ENCODE measurements at regions not wholly inside any gene's neighbourhood (a gene's known extent, or its start where the extent isn't known, plus 50 kb on each side); places are given as distances from the start of the nearest gene placed in this dataset.

DNA sequence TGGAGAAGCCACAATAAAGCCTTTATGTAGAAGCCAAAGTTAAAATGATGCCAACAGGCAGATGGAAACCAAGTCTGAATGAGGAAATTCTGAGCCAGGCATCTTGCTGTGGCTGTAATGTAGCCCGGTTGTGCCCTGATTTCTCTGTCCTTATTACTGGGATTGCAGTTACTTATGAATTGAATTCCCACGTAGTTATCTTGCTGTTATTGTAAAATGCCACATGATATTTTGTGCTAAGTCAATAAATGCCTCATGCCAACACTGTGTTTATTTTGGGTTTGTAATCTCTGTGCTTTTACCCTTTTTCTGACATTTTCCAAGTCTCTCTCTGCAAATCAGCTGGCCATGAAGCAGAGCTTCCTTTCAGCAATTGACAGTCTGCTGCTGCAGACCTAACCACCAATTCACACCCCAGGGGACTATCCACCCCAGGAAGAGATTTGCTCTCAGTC is 486.1 kb upstream of the GOLIM4 start:
- TF ChIP-seq, protein P1, sequence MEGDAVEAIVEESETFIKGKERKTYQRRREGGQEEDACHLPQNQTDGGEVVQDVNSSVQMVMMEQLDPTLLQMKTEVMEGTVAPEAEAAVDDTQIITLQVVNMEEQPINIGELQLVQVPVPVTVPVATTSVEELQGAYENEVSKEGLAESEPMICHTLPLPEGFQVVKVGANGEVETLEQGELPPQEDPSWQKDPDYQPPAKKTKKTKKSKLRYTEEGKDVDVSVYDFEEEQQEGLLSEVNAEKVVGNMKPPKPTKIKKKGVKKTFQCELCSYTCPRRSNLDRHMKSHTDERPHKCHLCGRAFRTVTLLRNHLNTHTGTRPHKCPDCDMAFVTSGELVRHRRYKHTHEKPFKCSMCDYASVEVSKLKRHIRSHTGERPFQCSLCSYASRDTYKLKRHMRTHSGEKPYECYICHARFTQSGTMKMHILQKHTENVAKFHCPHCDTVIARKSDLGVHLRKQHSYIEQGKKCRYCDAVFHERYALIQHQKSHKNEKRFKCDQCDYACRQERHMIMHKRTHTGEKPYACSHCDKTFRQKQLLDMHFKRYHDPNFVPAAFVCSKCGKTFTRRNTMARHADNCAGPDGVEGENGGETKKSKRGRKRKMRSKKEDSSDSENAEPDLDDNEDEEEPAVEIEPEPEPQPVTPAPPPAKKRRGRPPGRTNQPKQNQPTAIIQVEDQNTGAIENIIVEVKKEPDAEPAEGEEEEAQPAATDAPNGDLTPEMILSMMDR (IDR thresholded peaks at IDR 0.05; ENCODE audit: poor library complexity, severe bottlenecking): no peak
- TF ChIP-seq MXI1 (conservative IDR thresholded peaks at IDR 0.05; ENCODE audit: poor library complexity, severe bottlenecking): no peak
